Thoracic aorta (tissue), 2 donors: ENCODE measurements at regions not wholly inside any gene's neighbourhood (a gene's known extent, or its start where the extent isn't known, plus 50 kb on each side); places are given as distances from the start of the nearest gene placed in this dataset.

ENCODE experiments used
- ATAC-seq: fragments of 150-250 bp; one replicate; pipeline ENCODE4 v1.8.0; 2017; ENCODE audit warnings: low read depth; ENCODE audit not compliant: insufficient number of reproducible peaks, low FRiP score
- DNase-seq: peaks from one replicate; pipeline ENCODE4 v3.0.0-alpha.2; 2020; ENCODE audit warnings: low spot score
- H3K27ac ChIP-seq, 2 donors: fragments of 200-600 bp; sonication (generic); 1 replicate in 1 of 2; 2 replicates in 1 of 2; pipeline ENCODE4 v1.5.1; 2016; ENCODE audit warnings: mild to moderate bottlenecking in 2 of 2, moderate library complexity in 2 of 2
- H3K27me3 ChIP-seq: fragments of 200-600 bp; sonication (generic); replicated peaks from 2 replicates; pipeline ENCODE4 v1.6.0; 2016; ENCODE audit warnings: mild to moderate bottlenecking; ENCODE audit not compliant: insufficient read depth
- H3K36me3 ChIP-seq: fragments of 200-600 bp; sonication (generic); one replicate; pipeline ENCODE4 v1.5.1; 2016
- H3K4me1 ChIP-seq, 2 donors: fragments of 200-600 bp; sonication (generic); 1 replicate in 1 of 2; 2 replicates in 1 of 2; pipeline versions ENCODE4 v1.5.1 to v1.6.0; 2016; ENCODE audit warnings: low read depth in 2 of 2, mild to moderate bottlenecking in 1 of 2; ENCODE audit not compliant: control insufficient read depth in 1 of 2
- H3K4me3 ChIP-seq: fragments of 200-600 bp; sonication (generic); 2 replicates; pipeline ENCODE4 v1.5.1; 2016; ENCODE audit warnings: mild to moderate bottlenecking
- H3K9me3 ChIP-seq: fragments of 200-600 bp; sonication (generic); 2 replicates; pipeline ENCODE4 v1.5.1; 2016
- TF ChIP-seq, protein P1 (sequence below): fragments of 200-600 bp; sonication (generic); IDR thresholded peaks from one replicate; pipeline ENCODE4 v1.5.1; 2019; ENCODE audit warnings: antibody characterized with exemption

GRCh38 chr9:110123341-110124095 is 84.4 kb downstream of the C9orf152 start:
- DNase-seq = no peak
- Histone ChIP-seq H3K4me1 (peaks cover 29 to 53% of the 10 kb centered on the region in 2 donors), H3K27ac (peak overlapping the region; percentile 93 to 96), H3K9me3 (no peaks in the 10 kb centered on the region), H3K36me3 (no peaks in the 10 kb centered on the region), H3K27me3 (no peaks in the 10 kb centered on the region), H3K4me3 (no peak overlapping the region)
- TF ChIP-seq, protein P1, sequence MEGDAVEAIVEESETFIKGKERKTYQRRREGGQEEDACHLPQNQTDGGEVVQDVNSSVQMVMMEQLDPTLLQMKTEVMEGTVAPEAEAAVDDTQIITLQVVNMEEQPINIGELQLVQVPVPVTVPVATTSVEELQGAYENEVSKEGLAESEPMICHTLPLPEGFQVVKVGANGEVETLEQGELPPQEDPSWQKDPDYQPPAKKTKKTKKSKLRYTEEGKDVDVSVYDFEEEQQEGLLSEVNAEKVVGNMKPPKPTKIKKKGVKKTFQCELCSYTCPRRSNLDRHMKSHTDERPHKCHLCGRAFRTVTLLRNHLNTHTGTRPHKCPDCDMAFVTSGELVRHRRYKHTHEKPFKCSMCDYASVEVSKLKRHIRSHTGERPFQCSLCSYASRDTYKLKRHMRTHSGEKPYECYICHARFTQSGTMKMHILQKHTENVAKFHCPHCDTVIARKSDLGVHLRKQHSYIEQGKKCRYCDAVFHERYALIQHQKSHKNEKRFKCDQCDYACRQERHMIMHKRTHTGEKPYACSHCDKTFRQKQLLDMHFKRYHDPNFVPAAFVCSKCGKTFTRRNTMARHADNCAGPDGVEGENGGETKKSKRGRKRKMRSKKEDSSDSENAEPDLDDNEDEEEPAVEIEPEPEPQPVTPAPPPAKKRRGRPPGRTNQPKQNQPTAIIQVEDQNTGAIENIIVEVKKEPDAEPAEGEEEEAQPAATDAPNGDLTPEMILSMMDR = no peak
- ATAC-seq = no peak

GRCh38 chr9:110124439-110124838 is 83.5 kb downstream of the C9orf152 start:
- DNase-seq (no peak), ATAC-seq (no peak)
- Histone ChIP-seq H3K4me1 (peaks cover 29 to 62% of the 10 kb centered on the region in 2 donors), H3K36me3 (no peaks in the 10 kb centered on the region), H3K27me3 (no peaks in the 10 kb centered on the region), H3K9me3 (no peaks in the 10 kb centered on the region), H3K4me3 (no peak overlapping the region), H3K27ac (peak overlapping the region; percentile 93 to 96)
- TF ChIP-seq, protein P1 = no peak

- H3K27me3 ChIP-seq = no peaks in the 10 kb centered on the region
- H3K27ac ChIP-seq = peak overlapping the region; percentile 93 to 96
- H3K36me3 ChIP-seq = no peaks in the 10 kb centered on the region
- H3K4me3 ChIP-seq = peak overlapping the region; percentile 69
- no peaks in the 10 kb centered on the region for H3K9me3 ChIP-seq
- peaks cover 32 to 70% of the 10 kb centered on the region in 2 donors for H3K4me1 ChIP-seq
- TF ChIP-seq, protein P1 = no peak
- ATAC-seq = peak; percentile 86
- DNase-seq = peak; percentile 71
Measured at GRCh38 chr9:110125207-110125751, 82.7 kb downstream of the C9orf152 start.

DNA sequence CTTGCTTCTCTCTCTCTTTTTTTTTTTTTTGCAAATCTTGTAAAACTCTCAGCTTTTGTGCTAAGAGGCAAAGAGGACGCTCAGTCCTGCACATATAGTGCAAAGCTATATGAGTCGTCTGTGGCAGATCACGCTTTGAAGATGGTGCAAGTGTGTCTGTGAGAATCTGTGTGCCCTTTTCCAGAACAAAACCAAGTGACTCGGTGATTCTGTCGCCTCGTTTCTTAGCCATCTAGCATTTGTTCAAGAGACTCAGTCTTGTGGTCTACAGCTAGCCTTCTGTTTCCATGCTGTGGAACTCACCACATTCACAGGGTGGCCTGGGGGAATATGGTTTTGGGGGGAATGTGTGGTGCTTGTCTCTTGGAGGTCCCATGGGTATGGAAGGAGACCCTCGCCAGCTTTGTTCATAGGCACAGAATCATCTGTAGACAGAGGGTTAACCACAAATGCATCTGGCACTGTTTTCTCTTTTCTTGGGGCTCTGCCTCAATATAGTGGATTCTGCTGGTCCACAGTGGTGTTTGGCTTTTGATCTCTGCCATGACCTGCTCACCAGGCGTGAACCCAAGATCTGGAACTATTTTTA is 82.1 kb downstream of the C9orf152 start:
- ATAC-seq (no peak), DNase-seq (no peak)
- Histone ChIP-seq H3K4me1 (peaks cover 37 to 76% of the 10 kb centered on the region in 2 donors), H3K27me3 (no peaks in the 10 kb centered on the region), H3K36me3 (no peaks in the 10 kb centered on the region), H3K27ac (peak overlapping the region; percentile 93 to 96), H3K9me3 (no peaks in the 10 kb centered on the region), H3K4me3 (peak overlapping the region; percentile 69)
- TF ChIP-seq, protein P1 = no peak

GRCh38 chr9:110126499-110126941 is 81.4 kb downstream of the C9orf152 start:
- Histone ChIP-seq H3K36me3 (no peaks in the 10 kb centered on the region), H3K4me1 (peaks cover 37 to 83% of the 10 kb centered on the region in 2 donors), H3K27ac (peak overlapping the region; percentile 93 to 96), H3K27me3 (no peaks in the 10 kb centered on the region), H3K9me3 (no peaks in the 10 kb centered on the region), H3K4me3 (peak overlapping the region; percentile 69)
- DNase-seq = no peak
- TF ChIP-seq, protein P1 = no peak
- no peak for ATAC-seq
